ELF-1 (cell line): ENCODE measurements at regions not wholly inside any gene's neighbourhood (a gene's known extent, or its start where the extent isn't known, plus 50 kb on each side); places are given as distances from the start of the nearest gene placed in this dataset.
"Not testable (repeated sequence)": the region's sequence is repeated elsewhere in the genome, so short reads cannot be mapped to it uniquely, and the experiment has no call there.

Experiments
- DNase-seq: peaks from one replicate; pipeline ENCODE4 v3.0.0-alpha.2; 2016; ENCODE audit warnings: low read depth, low spot score

GRCh38 chr6:37580176-37580955, 80.7 kb upstream of the CCDC167 start:
- no peak for DNase-seq

GRCh38 chr6:37579444-37580067, 79.9 kb upstream of the CCDC167 start:
- no peak for DNase-seq

GRCh38 chr6:37578104-37578503, 78.4 kb upstream of the CCDC167 start:
- DNase-seq: no peak

- peak; percentile 50 for DNase-seq
Measured at GRCh38 chr6:37576336-37576737, 76.6 kb upstream of the CCDC167 start.

- no peak for DNase-seq
Measured at GRCh38 chr6:37575221-37575620, 75.5 kb upstream of the CCDC167 start.

- DNase-seq: no peak
Measured at GRCh38 chr6:37572334-37572733, 72.6 kb upstream of the CCDC167 start.

GRCh38 chr6:37570482-37571133, 70.9 kb upstream of the CCDC167 start:
- DNase-seq: peak; percentile 82

- DNase-seq: no peak
Measured at GRCh38 chr6:37569743-37570481, 70.2 kb upstream of the CCDC167 start.

GRCh38 chr6:37569317-37569716, 69.6 kb upstream of the CCDC167 start:
- DNase-seq: no peak

GRCh38 chr6:37566950-37567349, 67.3 kb upstream of the CCDC167 start:
- DNase-seq: no peak

- peak; percentile 88 for DNase-seq
Measured at GRCh38 chr6:37566111-37566949, 66.6 kb upstream of the CCDC167 start.

- peak; percentile 96 for DNase-seq
Measured at GRCh38 chr6:37565267-37566110, 65.8 kb upstream of the CCDC167 start.

- not testable (repeated sequence) for DNase-seq
Measured at GRCh38 chr6:37562926-37563288, 63.2 kb upstream of the CCDC167 start.

GRCh38 chr6:37561361-37561760, 61.7 kb upstream of the CCDC167 start:
- DNase-seq: no peak

- DNase-seq: no peak
Measured at GRCh38 chr6:37560737-37561103, 61.0 kb upstream of the CCDC167 start.

- no peak for DNase-seq
Measured at GRCh38 chr6:37559501-37559900, 59.8 kb upstream of the CCDC167 start.

GRCh38 chr6:37559050-37559449, 59.4 kb upstream of the CCDC167 start:
- no peak for DNase-seq

GRCh38 chr6:37558646-37559045, 59.0 kb upstream of the CCDC167 start:
- DNase-seq: no peak

- DNase-seq: no peak
Measured at GRCh38 chr6:37558168-37558567, 58.5 kb upstream of the CCDC167 start.

- DNase-seq: no peak
Measured at GRCh38 chr6:37557645-37558114, 58.0 kb upstream of the CCDC167 start.
